GM12878 (cell line): ENCODE measurements at regions not wholly inside any gene's neighbourhood (a gene's known extent, or its start where the extent isn't known, plus 50 kb on each side); places are given as distances from the start of the nearest gene placed in this dataset.

Source experiments
- ATAC-seq: fragments of 200-7000 bp; cut with Tn5 transposase; 3 replicates; pipeline ENCODE4 v1.9.1; 2020; ENCODE audit warnings: mild to moderate bottlenecking, moderate library complexity
- BruUV-seq: library from RNA; stranded (reverse); fragments of 400-500 nt; replicated peaks from 2 replicates; lab custom pipeline; 2021; lab: Mats Ljungman, UMichigan
- CTCF ChIA-PET: fragments of 300-600 bp; sonication (Branson Sonifier 250); formaldehyde crosslinking; extraction: SDS; loops from one replicate; lab custom pipeline; 2021; ENCODE audit warnings: inconsistent platforms; lab: Yijun Ruan, JAX
- POLR2A ChIA-PET: fragments of 350-600 bp; formaldehyde crosslinking; extraction: SDS; loops from one replicate; lab custom pipeline; 2021; ENCODE audit warnings: inconsistent platforms; lab: Charles Lee
- RAD21 ChIA-PET: fragments of 300-600 bp; sonication (Branson Sonifier 250); formaldehyde crosslinking; loops from one replicate; lab custom pipeline; 2023; ENCODE audit warnings: antibody characterized with exemption; ENCODE audit not compliant: unreplicated experiment; lab: Charles Lee
- SMC1A ChIA-PET: fragments of 300-600 bp; sonication (Branson Sonifier 250); formaldehyde crosslinking; loops from one replicate; lab custom pipeline; 2023; ENCODE audit not compliant: unreplicated experiment, uncharacterized antibody; lab: Charles Lee
- DNase-seq: peaks from one replicate; pipeline ENCODE4 v3.0.0-alpha.2; 2011; ENCODE audit warnings: low read depth, low spot score
- FAIRE-seq: peaks from 3 replicates; lab custom pipeline; 2011; peaks lifted over from hg19 to GRCh38; lab: Jason Lieb, UNC
- H2AFZ ChIP-seq: 2 replicates; pipeline ENCODE4 v1.6.0; 2011; ENCODE audit warnings: low read depth, low read length, control low read depth; ENCODE audit not compliant: control insufficient read depth
- H3K27ac ChIP-seq: 2 replicates; pipeline ENCODE4 v1.5.1; 2011; ENCODE audit warnings: control low read depth; ENCODE audit not compliant: control insufficient read depth, insufficient read depth
- H3K27me3 ChIP-seq, 2 experiments: replicated peaks in 1 of 2; 2 replicates each; pipeline versions ENCODE4 v1.6.0 to v1.6.1; 2011; ENCODE audit warnings: low read length in 1 of 2; ENCODE audit not compliant: control insufficient read depth in 2 of 2, insufficient read depth in 2 of 2
- H3K36me3 ChIP-seq, 2 experiments: 2 replicates each; pipeline ENCODE4 v1.5.1; 2011; ENCODE audit warnings: low read length in 1 of 2; ENCODE audit not compliant: control insufficient read depth in 2 of 2, insufficient read depth in 2 of 2
- H3K4me1 ChIP-seq: 2 replicates; pipeline ENCODE4 v1.6.1; 2011; ENCODE audit warnings: mild to moderate bottlenecking, low read length, moderate library complexity, mixed read lengths; ENCODE audit not compliant: control insufficient read depth, insufficient read depth
- H3K4me2 ChIP-seq: 2 replicates; pipeline ENCODE4 v1.6.0; 2011; ENCODE audit warnings: control low read depth; ENCODE audit not compliant: control insufficient read depth, insufficient read depth
- H3K4me3 ChIP-seq: fragments of 200-600 bp; sonication (generic); 2 replicates; pipeline ENCODE4 v1.5.1; 2016
- H3K79me2 ChIP-seq: 2 replicates; pipeline ENCODE4 v1.6.0; 2011; ENCODE audit warnings: low read length; ENCODE audit not compliant: control insufficient read depth, insufficient read depth
- H3K9ac ChIP-seq: 2 replicates; pipeline ENCODE4 v1.8.0; 2011; ENCODE audit warnings: low read length, control low read depth, mixed read lengths; ENCODE audit not compliant: control insufficient read depth, insufficient read depth
- H3K9me3 ChIP-seq: replicated peaks from 3 replicates; pipeline ENCODE4 v1.5.1; 2011; ENCODE audit warnings: mild to moderate bottlenecking, low read length; ENCODE audit not compliant: control insufficient read depth, insufficient read depth
- H4K20me1 ChIP-seq: 2 replicates; pipeline ENCODE4 v1.6.0; 2011; ENCODE audit not compliant: control insufficient read depth, insufficient read depth
- ATF7 ChIP-seq: fragments of 450-650 bp; IDR thresholded peaks from 2 replicates; pipeline ENCODE4 v1.6.1; 2016; ENCODE audit warnings: low read depth, mild to moderate bottlenecking
- BHLHE40 ChIP-seq, 2 experiments: fragments of 450-650 bp in 1 of 2; IDR thresholded peaks; 2 replicates each; pipeline ENCODE4 v1.6.1; 2011 to 2017; ENCODE audit warnings: low read depth in 2 of 2, borderline replicate concordance in 1 of 2, improper control_type of control experiment in 1 of 2, low read length in 1 of 2, mild to moderate bottlenecking in 1 of 2
- CBX5 ChIP-seq: sonication (generic); IDR thresholded peaks from 2 replicates; pipeline ENCODE4 v1.6.1; 2016; ENCODE audit warnings: low read depth, moderate library complexity, mild to moderate bottlenecking, inconsistent platforms
- CREB1 ChIP-seq: IDR thresholded peaks from 2 replicates; pipeline ENCODE4 v1.6.1; 2012; ENCODE audit warnings: low read depth, mild to moderate bottlenecking, inconsistent platforms
- CREM ChIP-seq: IDR thresholded peaks from 2 replicates; pipeline ENCODE4 v1.6.1; 2014; ENCODE audit warnings: antibody characterized with exemption, low read depth
- FOXM1 ChIP-seq: IDR thresholded peaks from 2 replicates; pipeline ENCODE4 v1.6.1; 2012; ENCODE audit warnings: low read depth, mild to moderate bottlenecking, inconsistent platforms, low read length, moderate library complexity
- KDM1A ChIP-seq: fragments of 200-600 bp; sonication (generic); IDR thresholded peaks from 2 replicates; pipeline ENCODE4 v1.6.1; 2016; ENCODE audit warnings: borderline replicate concordance
- MEF2B ChIP-seq: fragments of 450-650 bp; IDR thresholded peaks from 2 replicates; pipeline ENCODE4 v1.6.1; 2018; ENCODE audit warnings: mild to moderate bottlenecking, moderate library complexity; ENCODE audit not compliant: partially characterized antibody, poor library complexity, severe bottlenecking
- MXI1 ChIP-seq: fragments of 150-350 bp; IDR thresholded peaks from 2 replicates; pipeline ENCODE4 v1.6.1; 2011; ENCODE audit warnings: low read depth, mild to moderate bottlenecking, inconsistent platforms, low read length, improper control_type of control experiment
- NBN ChIP-seq: fragments of 450-650 bp; IDR thresholded peaks from 2 replicates; pipeline ENCODE4 v1.6.1; 2016
- PAX5 ChIP-seq: IDR thresholded peaks from 2 replicates; pipeline ENCODE4 v1.6.1; 2011; ENCODE audit warnings: low read depth, low read length, borderline replicate concordance
- RB1 ChIP-seq: fragments of 450-650 bp; formaldehyde crosslinking; IDR thresholded peaks from 2 replicates; pipeline ENCODE4 v1.6.1; 2017; ENCODE audit warnings: mild to moderate bottlenecking, borderline replicate concordance
- RFX5 ChIP-seq: IDR thresholded peaks from 2 replicates; pipeline ENCODE4 v1.6.1; 2011; ENCODE audit warnings: low read depth, low read length, improper control_type of control experiment
- SRF ChIP-seq, 2 experiments: IDR thresholded peaks; 2 replicates each; pipeline ENCODE4 v1.6.1; 2011; ENCODE audit warnings: low read depth in 2 of 2, low read length in 2 of 2, mild to moderate bottlenecking in 1 of 2, moderate library complexity in 1 of 2
- YBX1 ChIP-seq: fragments of 450-650 bp; IDR thresholded peaks from 2 replicates; pipeline ENCODE4 v1.6.1; 2016; ENCODE audit warnings: antibody characterized with exemption
- WGBS: methylation state at CpG from one replicate; pipeline ENCODE4 v1.1.6; 2016; ENCODE audit warnings: low lambda C conversion rate; ENCODE audit not compliant: insufficient replicate concordance, insufficient coverage; ENCODE audit errors: missing lambda C conversion rate; 5-methylcytosine and 5-hydroxymethylcytosine counted together
- in situ Hi-C: fragments of 300-500 bp; cut with MboI; formaldehyde crosslinking; loops from 9 replicates; pipeline ENCODE4 v1.14.3; 2018; ENCODE audit warnings: mixed read lengths
- intact Hi-C: fragments of 100-400 bp; cut with micrococcal nuclease; formaldehyde crosslinking; loops from one replicate; pipeline ENCODE4 v1.14.2; 2022; ENCODE audit not compliant: unreplicated experiment
- TF ChIP-seq, protein P1 (sequence below): IDR thresholded peaks from 2 replicates; pipeline ENCODE4 v1.6.1; 2012; ENCODE audit warnings: mild to moderate bottlenecking, low read depth, low read length

DNA sequence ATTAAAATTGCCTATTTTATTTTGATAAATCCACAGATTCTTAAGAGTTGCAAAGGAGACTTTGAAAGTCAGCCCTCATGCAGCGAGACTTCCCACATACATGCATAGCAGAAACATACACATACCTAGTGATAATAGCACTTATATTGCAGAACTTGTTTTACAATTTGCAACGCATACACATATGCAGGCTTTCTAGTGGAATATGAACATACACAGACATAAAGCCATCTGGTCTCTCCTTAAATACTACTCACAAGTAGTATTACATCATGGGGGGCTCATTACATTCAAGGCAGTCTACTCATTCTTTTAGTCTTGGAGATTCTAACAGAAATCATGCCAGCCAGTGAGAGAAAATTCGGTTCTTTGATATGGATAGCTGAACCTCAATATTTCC lies 295.1 kb upstream of the RND3 start:
- no peak overlapping the region for H2AFZ ChIP-seq
- no peaks in the 10 kb centered on the region for H3K9me3 ChIP-seq
- no peak overlapping the region for H3K9ac ChIP-seq
- H3K27ac ChIP-seq = no peak overlapping the region
- ChIA-PET CTCF (no interaction called here), POLR2A (no interaction called here), SMC1A (no interaction called here), RAD21 (no interaction called here)
- H4K20me1 ChIP-seq = no peaks in the 10 kb centered on the region
- no peaks in the 10 kb centered on the region for H3K27me3 ChIP-seq
- intact Hi-C loops = no loop called here
- H3K79me2 ChIP-seq = no peaks in the 10 kb centered on the region
- ATAC-seq (no peak), DNase-seq (no peak), FAIRE-seq (no peak)
- H3K4me1 ChIP-seq = no peaks in the 10 kb centered on the region
- H3K4me2 ChIP-seq = no peak overlapping the region
- H3K36me3 ChIP-seq = no peaks in the 10 kb centered on the region
- in situ Hi-C loops = no loop called here
- 26% methylated on average over 3 of the region's 3 CpGs for WGBS
- no TSS peak for BruUV-seq
- TF ChIP-seq KDM1A = no peak
- TF ChIP-seq FOXM1 = no peak
- no peak for TF ChIP-seq CBX5
- no peak for TF ChIP-seq BHLHE40 (IDR thresholded peaks at IDR 0.05; ENCODE audit: borderline replicate concordance in 1 of 2, low read depth in 2 of 2, low read length in 1 of 2)
- TF ChIP-seq CREM = no peak
- TF ChIP-seq NBN = no peak
- TF ChIP-seq ATF7 = no peak
- no peak for TF ChIP-seq PAX5
- TF ChIP-seq RB1 = no peak
- no peak for TF ChIP-seq YBX1
- TF ChIP-seq RFX5 = no peak
- TF ChIP-seq CREB1 = no peak
- TF ChIP-seq MXI1 = no peak
- no peak for TF ChIP-seq MEF2B
- no peak for TF ChIP-seq SRF (IDR thresholded peaks at IDR 0.05; ENCODE audit: low read depth in 2 of 2, low read length in 2 of 2)
- TF ChIP-seq, protein P1, sequence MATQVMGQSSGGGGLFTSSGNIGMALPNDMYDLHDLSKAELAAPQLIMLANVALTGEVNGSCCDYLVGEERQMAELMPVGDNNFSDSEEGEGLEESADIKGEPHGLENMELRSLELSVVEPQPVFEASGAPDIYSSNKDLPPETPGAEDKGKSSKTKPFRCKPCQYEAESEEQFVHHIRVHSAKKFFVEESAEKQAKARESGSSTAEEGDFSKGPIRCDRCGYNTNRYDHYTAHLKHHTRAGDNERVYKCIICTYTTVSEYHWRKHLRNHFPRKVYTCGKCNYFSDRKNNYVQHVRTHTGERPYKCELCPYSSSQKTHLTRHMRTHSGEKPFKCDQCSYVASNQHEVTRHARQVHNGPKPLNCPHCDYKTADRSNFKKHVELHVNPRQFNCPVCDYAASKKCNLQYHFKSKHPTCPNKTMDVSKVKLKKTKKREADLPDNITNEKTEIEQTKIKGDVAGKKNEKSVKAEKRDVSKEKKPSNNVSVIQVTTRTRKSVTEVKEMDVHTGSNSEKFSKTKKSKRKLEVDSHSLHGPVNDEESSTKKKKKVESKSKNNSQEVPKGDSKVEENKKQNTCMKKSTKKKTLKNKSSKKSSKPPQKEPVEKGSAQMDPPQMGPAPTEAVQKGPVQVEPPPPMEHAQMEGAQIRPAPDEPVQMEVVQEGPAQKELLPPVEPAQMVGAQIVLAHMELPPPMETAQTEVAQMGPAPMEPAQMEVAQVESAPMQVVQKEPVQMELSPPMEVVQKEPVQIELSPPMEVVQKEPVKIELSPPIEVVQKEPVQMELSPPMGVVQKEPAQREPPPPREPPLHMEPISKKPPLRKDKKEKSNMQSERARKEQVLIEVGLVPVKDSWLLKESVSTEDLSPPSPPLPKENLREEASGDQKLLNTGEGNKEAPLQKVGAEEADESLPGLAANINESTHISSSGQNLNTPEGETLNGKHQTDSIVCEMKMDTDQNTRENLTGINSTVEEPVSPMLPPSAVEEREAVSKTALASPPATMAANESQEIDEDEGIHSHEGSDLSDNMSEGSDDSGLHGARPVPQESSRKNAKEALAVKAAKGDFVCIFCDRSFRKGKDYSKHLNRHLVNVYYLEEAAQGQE = no peak
- H3K4me3 ChIP-seq = no peak overlapping the region
